Prostate gland (tissue), 2 donors: ENCODE measurements at regions not wholly inside any gene's neighbourhood (a gene's known extent, or its start where the extent isn't known, plus 50 kb on each side); places are given as distances from the start of the nearest gene placed in this dataset.

ENCODE experiments used
- POLR2A ChIP-seq: fragments of 450-650 bp; IDR thresholded peaks from one replicate; pipeline ENCODE4 v1.6.1; 2016; ENCODE audit warnings: antibody characterized with exemption, mild to moderate bottlenecking
- POLR2AphosphoS5 ChIP-seq: sonication (generic); formaldehyde crosslinking; IDR thresholded peaks from one replicate; pipeline ENCODE4 v1.6.1; 2017; ENCODE audit warnings: antibody characterized with exemption
- TF ChIP-seq, protein P1 (sequence below), 4 experiments: fragments of 200-600 bp in 2 of 4; fragments of 450-650 bp in 2 of 4; sonication (generic) in 2 of 4; IDR thresholded peaks; 1 replicate in 3 of 4; 2 replicates in 1 of 4; pipeline ENCODE4 v1.5.1; 2016 to 2019; ENCODE audit warnings: antibody characterized with exemption in 4 of 4, mild to moderate bottlenecking in 2 of 4, moderate library complexity in 2 of 4

DNA sequence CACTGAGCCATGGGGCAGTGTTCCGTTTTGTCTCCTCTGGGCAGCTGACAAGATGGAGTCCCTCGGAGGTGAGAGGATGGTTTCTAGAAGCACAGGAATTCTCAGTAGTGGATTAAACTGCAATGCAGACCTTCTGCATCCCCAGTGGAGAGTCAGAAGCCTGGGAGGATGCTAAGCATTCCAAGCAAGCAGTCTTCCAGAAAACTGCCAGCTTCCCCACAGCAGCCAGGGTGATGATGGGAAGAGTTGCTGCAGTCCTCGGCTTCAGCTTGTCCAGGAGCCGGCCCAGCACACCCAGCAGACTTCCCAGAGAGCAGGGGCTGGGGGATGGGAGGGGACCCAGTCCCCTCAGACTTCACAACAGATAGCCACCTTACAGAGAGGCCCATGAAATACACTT is 163.6 kb downstream of the LY86 start:
- TF ChIP-seq, protein P1, sequence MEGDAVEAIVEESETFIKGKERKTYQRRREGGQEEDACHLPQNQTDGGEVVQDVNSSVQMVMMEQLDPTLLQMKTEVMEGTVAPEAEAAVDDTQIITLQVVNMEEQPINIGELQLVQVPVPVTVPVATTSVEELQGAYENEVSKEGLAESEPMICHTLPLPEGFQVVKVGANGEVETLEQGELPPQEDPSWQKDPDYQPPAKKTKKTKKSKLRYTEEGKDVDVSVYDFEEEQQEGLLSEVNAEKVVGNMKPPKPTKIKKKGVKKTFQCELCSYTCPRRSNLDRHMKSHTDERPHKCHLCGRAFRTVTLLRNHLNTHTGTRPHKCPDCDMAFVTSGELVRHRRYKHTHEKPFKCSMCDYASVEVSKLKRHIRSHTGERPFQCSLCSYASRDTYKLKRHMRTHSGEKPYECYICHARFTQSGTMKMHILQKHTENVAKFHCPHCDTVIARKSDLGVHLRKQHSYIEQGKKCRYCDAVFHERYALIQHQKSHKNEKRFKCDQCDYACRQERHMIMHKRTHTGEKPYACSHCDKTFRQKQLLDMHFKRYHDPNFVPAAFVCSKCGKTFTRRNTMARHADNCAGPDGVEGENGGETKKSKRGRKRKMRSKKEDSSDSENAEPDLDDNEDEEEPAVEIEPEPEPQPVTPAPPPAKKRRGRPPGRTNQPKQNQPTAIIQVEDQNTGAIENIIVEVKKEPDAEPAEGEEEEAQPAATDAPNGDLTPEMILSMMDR (IDR thresholded peaks at IDR 0.05) = no peak
- no peak for TF ChIP-seq POLR2AphosphoS5
- TF ChIP-seq POLR2A = no peak
